HEK293T (cell line): ENCODE measurements at regions not wholly inside any gene's neighbourhood (a gene's known extent, or its start where the extent isn't known, plus 50 kb on each side); places are given as distances from the start of the nearest gene placed in this dataset.

Experiments
- ELF4 ChIP-seq: fragments of 450-650 bp; IDR thresholded peaks from 2 replicates; pipeline ENCODE4 v1.6.1; 2017; ENCODE audit warnings: antibody characterized with exemption
- FOXM1 ChIP-seq: fragments of 450-650 bp; IDR thresholded peaks from 2 replicates; pipeline ENCODE4 v1.6.1; 2017; ENCODE audit warnings: mild to moderate bottlenecking, borderline replicate concordance

DNA sequence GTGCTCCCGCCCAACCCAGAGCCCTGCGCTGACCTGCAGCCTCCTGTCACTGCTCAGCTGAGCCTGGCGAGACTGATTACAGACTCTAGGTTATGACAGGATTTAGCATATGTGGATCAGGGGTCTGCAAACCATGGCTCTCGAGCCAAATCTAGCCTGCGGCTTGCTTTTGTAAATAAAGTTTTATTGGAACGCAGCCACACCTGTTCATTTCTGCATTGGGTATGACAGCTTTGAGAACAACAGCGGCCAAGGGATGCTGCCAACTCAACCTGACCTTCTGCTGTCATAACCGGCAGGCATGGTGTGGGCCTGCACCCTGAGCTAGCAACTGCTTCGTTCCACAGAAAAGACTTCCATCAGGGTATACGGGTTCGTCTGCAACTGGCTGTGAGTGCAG lies 50.5 kb upstream of the IQSEC1 start:
- TF ChIP-seq FOXM1 (no peak), ELF4 (no peak)
